ENCODE measurements at regions not wholly inside any gene's neighbourhood (a gene's known extent, or its start where the extent isn't known, plus 50 kb on each side); places are given as distances from the start of the nearest gene placed in this dataset.

- TF ChIP-seq, protein P1, sequence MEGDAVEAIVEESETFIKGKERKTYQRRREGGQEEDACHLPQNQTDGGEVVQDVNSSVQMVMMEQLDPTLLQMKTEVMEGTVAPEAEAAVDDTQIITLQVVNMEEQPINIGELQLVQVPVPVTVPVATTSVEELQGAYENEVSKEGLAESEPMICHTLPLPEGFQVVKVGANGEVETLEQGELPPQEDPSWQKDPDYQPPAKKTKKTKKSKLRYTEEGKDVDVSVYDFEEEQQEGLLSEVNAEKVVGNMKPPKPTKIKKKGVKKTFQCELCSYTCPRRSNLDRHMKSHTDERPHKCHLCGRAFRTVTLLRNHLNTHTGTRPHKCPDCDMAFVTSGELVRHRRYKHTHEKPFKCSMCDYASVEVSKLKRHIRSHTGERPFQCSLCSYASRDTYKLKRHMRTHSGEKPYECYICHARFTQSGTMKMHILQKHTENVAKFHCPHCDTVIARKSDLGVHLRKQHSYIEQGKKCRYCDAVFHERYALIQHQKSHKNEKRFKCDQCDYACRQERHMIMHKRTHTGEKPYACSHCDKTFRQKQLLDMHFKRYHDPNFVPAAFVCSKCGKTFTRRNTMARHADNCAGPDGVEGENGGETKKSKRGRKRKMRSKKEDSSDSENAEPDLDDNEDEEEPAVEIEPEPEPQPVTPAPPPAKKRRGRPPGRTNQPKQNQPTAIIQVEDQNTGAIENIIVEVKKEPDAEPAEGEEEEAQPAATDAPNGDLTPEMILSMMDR (conservative IDR thresholded peaks at IDR 0.05) = no peak
- no peak overlapping the region for H3K27ac ChIP-seq
Measured at GRCh38 chr10:129411772-129412171, 55.3 kb upstream of the MGMT start.

- TF ChIP-seq, protein P1 (conservative IDR thresholded peaks at IDR 0.05) = no peak
Measured at GRCh38 chr10:129413024-129413423, 54.0 kb upstream of the MGMT start.

DNA sequence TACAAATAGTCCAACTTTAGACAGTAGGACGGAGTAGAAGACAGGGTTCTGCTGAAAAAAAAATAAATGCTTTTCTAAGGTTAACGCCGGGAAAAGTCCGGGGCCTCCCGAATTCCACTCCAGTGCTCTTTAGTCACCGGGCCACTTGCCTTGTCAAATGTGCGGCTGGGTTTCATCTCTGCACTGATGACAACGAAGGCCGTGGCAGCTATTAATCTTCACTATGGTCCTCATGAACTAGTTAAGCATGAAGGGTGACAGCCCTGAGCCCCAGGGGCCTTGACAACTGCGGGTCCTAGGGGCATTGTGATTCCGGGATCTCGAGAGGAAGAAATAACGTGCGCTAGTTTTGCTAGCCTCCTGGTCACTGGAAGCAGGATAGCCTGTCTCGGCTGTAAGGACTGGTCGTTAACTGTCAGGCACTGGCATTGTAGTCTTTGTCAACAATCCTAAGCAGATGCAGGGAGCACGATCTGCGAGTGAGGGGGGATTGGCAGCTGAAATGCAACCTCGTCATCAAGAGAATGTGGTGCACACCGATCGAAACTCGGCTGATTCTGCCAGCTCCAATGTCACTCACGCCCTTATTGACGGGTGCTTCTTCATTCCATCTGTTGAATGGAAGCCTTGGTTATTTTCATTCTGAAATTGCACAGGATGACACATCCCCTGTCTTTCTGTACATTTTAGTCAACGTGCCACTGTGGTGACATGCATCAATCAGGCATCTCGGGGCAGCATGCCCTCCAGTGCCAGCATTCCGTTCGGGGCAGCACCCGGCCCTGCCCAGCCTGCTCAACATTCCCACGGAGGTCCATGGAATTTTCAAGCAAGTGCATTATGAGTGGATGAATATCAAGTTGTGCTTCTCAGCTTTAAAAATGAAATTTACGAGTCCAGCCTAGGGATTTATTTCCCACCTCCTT, 51.6 kb upstream of the MGMT start:
- TF ChIP-seq, protein P1 (conservative IDR thresholded peaks at IDR 0.05) = no peak
- no peak overlapping the region for H3K27ac ChIP-seq

More at GRCh38 chr10:129413024-129413423, 54.0 kb upstream of the MGMT start:
- no peak overlapping the region for H3K27ac ChIP-seq

- H3K27ac ChIP-seq = no peak overlapping the region
- TF ChIP-seq, protein P1 (conservative IDR thresholded peaks at IDR 0.05) = no peak
Measured at GRCh38 chr10:129416155-129416554, 50.9 kb upstream of the MGMT start.

DNA sequence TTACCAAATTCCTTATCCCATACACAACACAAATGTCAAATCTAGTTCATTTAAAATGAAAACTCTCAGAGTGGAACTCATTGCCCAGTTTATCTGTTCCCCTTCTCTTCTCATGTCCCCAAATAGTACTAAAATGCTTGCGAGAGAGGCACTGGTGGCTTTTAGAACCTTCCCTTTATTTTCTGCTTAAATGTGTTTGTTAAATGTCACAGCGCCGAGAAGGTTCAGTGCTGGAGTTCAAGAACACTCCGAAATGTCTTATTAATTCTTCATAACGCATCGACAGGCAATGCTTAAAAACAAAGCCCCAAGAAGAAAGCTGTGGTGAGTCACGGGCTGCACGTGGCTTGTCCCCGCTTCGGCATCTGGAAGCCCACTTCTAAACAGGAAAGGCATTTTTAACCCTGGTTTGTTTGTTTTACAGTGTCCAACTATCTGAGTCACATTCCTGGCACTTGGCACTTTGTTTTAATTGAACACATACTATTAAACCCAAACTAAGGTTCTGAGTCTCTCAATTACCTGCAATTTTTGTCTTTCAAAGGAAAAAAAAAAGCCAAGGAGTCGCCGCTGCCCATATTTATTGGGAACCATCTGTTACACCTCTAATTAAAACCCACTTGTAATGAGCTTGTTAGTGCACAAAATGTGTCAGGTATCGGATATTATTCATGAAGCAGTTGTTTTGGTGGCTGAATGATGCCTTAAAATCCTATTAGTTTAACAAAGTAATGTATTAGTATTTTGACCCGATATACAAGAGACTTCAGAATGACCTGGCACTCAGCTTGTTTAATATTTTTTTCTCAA, 49.9 kb upstream of the MGMT start:
- TF ChIP-seq, protein P1 (conservative IDR thresholded peaks at IDR 0.05) = no peak
- no peak overlapping the region for H3K27ac ChIP-seq
